22Rv1 (cell line): ENCODE measurements at regions not wholly inside any gene's neighbourhood (a gene's known extent, or its start where the extent isn't known, plus 50 kb on each side); places are given as distances from the start of the nearest gene placed in this dataset.

Experiments used
- CTCF ChIP-seq: fragments of 450-650 bp; IDR thresholded peaks from 2 replicates; pipeline ENCODE4 v1.5.1; 2017; ENCODE audit warnings: mild to moderate bottlenecking
- ZFX ChIP-seq: fragments of 450-650 bp; IDR thresholded peaks from 2 replicates; pipeline ENCODE4 v1.6.1; 2017; ENCODE audit warnings: antibody characterized with exemption, borderline replicate concordance

GRCh38 chrX:129058405-129058804, 464.9 kb downstream of the SMARCA1 start:
- no peak for TF ChIP-seq CTCF
- TF ChIP-seq ZFX = no peak
